GM23338 (cell line): ENCODE measurements at regions not wholly inside any gene's neighbourhood (a gene's known extent, or its start where the extent isn't known, plus 50 kb on each side); places are given as distances from the start of the nearest gene placed in this dataset.

Experiments
- CTCF ChIP-seq, 2 experiments: fragments of 200-600 bp in 1 of 2; sonication (generic) in 1 of 2; conservative IDR thresholded peaks; 2 replicates each; pipeline versions ENCODE4 v1.5.1 to v1.6.1; 2016 to 2017; ENCODE audit warnings: antibody characterized with exemption in 2 of 2, low read depth in 2 of 2, mild to moderate bottlenecking in 2 of 2, moderate library complexity in 1 of 2
- EZH2 ChIP-seq: fragments of 200-600 bp; sonication (generic); IDR thresholded peaks from one replicate; pipeline ENCODE4 v1.8.0; 2017; ENCODE audit warnings: antibody characterized with exemption, mild to moderate bottlenecking, low read depth; ENCODE audit not compliant: unreplicated experiment
- JUNB ChIP-seq: IDR thresholded peaks from one replicate; pipeline ENCODE4 v1.6.1; 2016; ENCODE audit warnings: antibody characterized with exemption; ENCODE audit not compliant: unreplicated experiment
- NANOG ChIP-seq: IDR thresholded peaks from 2 replicates; pipeline ENCODE4 v1.6.1; 2016; ENCODE audit warnings: antibody characterized with exemption, borderline replicate concordance

- TF ChIP-seq CTCF (conservative IDR thresholded peaks at IDR 0.05; ENCODE audit: low read depth in 2 of 2): no peak
- no peak for TF ChIP-seq EZH2
- no peak for TF ChIP-seq NANOG
- no peak for TF ChIP-seq JUNB
Observed at GRCh38 chr3:8094415-8094814, 407.2 kb upstream of the LMCD1 start.
